Hepatocyte (in vitro differentiated cells): ENCODE measurements at regions not wholly inside any gene's neighbourhood (a gene's known extent, or its start where the extent isn't known, plus 50 kb on each side); places are given as distances from the start of the nearest gene placed in this dataset.

Source experiments
- CTCF ChIP-seq: fragments of 200-600 bp; sonication (generic); IDR thresholded peaks from 2 replicates; pipeline ENCODE4 v1.5.1; 2016; ENCODE audit warnings: antibody characterized with exemption, mild to moderate bottlenecking; ENCODE audit not compliant: poor library complexity
- EZH2 ChIP-seq: fragments of 200-600 bp; sonication (generic); IDR thresholded peaks from 2 replicates; pipeline ENCODE4 v1.6.1; 2016; ENCODE audit warnings: antibody characterized with exemption, mild to moderate bottlenecking, borderline replicate concordance

GRCh38 chr11:29876192-29876591, 140.6 kb downstream of the KCNA4 start:
- TF ChIP-seq CTCF (no peak), EZH2 (no peak)
